ENCODE measurements at regions not wholly inside any gene's neighbourhood (a gene's known extent, or its start where the extent isn't known, plus 50 kb on each side); places are given as distances from the start of the nearest gene placed in this dataset.

DNA sequence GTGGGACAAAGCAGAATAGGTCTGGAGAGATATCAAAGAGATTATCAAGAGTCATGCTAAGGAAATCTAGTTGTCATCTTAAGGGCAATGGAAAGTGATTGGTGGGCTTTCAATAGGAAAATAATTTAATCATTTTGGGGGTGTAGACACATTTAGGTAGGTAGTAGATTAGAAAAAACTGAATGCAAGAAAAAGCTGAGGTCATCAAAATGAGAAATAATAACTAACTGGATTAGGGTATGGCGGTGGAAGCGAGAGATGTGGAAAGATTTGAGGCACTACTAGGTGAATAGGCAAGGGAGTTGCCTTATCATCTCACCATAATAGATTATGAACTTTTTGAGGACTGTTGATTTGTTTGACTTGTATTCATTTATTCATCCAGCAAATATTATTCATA, 393.2 kb upstream of the ZNF608 start:
- no peak for TF ChIP-seq POLR2A (IDR thresholded peaks at IDR 0.05; ENCODE audit: low read depth, low read length)
- TF ChIP-seq, protein P1, sequence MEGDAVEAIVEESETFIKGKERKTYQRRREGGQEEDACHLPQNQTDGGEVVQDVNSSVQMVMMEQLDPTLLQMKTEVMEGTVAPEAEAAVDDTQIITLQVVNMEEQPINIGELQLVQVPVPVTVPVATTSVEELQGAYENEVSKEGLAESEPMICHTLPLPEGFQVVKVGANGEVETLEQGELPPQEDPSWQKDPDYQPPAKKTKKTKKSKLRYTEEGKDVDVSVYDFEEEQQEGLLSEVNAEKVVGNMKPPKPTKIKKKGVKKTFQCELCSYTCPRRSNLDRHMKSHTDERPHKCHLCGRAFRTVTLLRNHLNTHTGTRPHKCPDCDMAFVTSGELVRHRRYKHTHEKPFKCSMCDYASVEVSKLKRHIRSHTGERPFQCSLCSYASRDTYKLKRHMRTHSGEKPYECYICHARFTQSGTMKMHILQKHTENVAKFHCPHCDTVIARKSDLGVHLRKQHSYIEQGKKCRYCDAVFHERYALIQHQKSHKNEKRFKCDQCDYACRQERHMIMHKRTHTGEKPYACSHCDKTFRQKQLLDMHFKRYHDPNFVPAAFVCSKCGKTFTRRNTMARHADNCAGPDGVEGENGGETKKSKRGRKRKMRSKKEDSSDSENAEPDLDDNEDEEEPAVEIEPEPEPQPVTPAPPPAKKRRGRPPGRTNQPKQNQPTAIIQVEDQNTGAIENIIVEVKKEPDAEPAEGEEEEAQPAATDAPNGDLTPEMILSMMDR (IDR thresholded peaks at IDR 0.05; ENCODE audit: extremely low read depth in 1 of 2, insufficient read depth in 1 of 2, low read depth in 1 of 2, low read length in 2 of 2) = no peak
- TF ChIP-seq EZH2 (IDR thresholded peaks at IDR 0.05; ENCODE audit: borderline replicate concordance, low read depth, low read length, severe bottlenecking) = no peak
- TF ChIP-seq, protein P2, sequence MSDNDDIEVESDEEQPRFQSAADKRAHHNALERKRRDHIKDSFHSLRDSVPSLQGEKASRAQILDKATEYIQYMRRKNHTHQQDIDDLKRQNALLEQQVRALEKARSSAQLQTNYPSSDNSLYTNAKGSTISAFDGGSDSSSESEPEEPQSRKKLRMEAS (IDR thresholded peaks at IDR 0.05; ENCODE audit: insufficient read depth, insufficient read length) = no peak

All from endothelial cell of umbilical vein (primary cell).